Omental fat pad (tissue), 3 donors: ENCODE measurements at regions not wholly inside any gene's neighbourhood (a gene's known extent, or its start where the extent isn't known, plus 50 kb on each side); places are given as distances from the start of the nearest gene placed in this dataset.
"Not testable (repeated sequence)": the region's sequence is repeated elsewhere in the genome, so short reads cannot be mapped to it uniquely, and the experiment has no call there.

Experiments
- ATAC-seq: fragments of 150-250 bp; one replicate; pipeline ENCODE4 v1.9.1; 2016; ENCODE audit warnings: mild to moderate bottlenecking, moderate library complexity; ENCODE audit not compliant: low FRiP score
- DNase-seq: peaks from one replicate; pipeline ENCODE4 v3.0.0-alpha.2; 2019; ENCODE audit warnings: low spot score
- CTCF ChIP-seq, 3 donors: fragments of 450-650 bp; IDR thresholded peaks; one replicate each; pipeline ENCODE4 v1.5.1; 2016 to 2017; ENCODE audit warnings: antibody characterized with exemption in 3 of 3, mild to moderate bottlenecking in 3 of 3, moderate library complexity in 2 of 3

- no peak for DNase-seq
- no peak for ATAC-seq
- TF ChIP-seq CTCF (IDR thresholded peaks at IDR 0.05) = no peak
These were observed 462.9 kb upstream of the SGO1 start for GRCh38 chr3:20648921-20649381.

- DNase-seq (no peak), ATAC-seq (no peak)
- TF ChIP-seq CTCF (IDR thresholded peaks at IDR 0.05) = no peak
These were observed 462.3 kb upstream of the SGO1 start for GRCh38 chr3:20648294-20648693.

GRCh38 chr3:20646425-20646824, 460.4 kb upstream of the SGO1 start:
- ATAC-seq (no peak), DNase-seq (no peak)
- no peak for TF ChIP-seq CTCF (IDR thresholded peaks at IDR 0.05)

GRCh38 chr3:20645340-20645739, 459.3 kb upstream of the SGO1 start:
- TF ChIP-seq CTCF (IDR thresholded peaks at IDR 0.05) = no peak
- no peak for DNase-seq
- no peak for ATAC-seq

GRCh38 chr3:20637729-20638128, 451.7 kb upstream of the SGO1 start:
- DNase-seq (no peak), ATAC-seq (no peak)
- TF ChIP-seq CTCF (IDR thresholded peaks at IDR 0.05) = no peak

GRCh38 chr3:20622304-20622703, 436.3 kb upstream of the SGO1 start:
- no peak for ATAC-seq
- no peak for TF ChIP-seq CTCF (IDR thresholded peaks at IDR 0.05)
- no peak for DNase-seq

- not testable (repeated sequence) for DNase-seq, ATAC-seq
These were observed 432.6 kb upstream of the SGO1 start for GRCh38 chr3:20618621-20619020.

- DNase-seq, ATAC-seq: not testable (repeated sequence)
These were observed 432.2 kb upstream of the SGO1 start for GRCh38 chr3:20618181-20618580.

GRCh38 chr3:20615982-20616381, 430.0 kb upstream of the SGO1 start:
- not testable (repeated sequence) for DNase-seq, ATAC-seq
